Spleen (tissue), 11 donors: ENCODE measurements at regions not wholly inside any gene's neighbourhood (a gene's known extent, or its start where the extent isn't known, plus 50 kb on each side); places are given as distances from the start of the nearest gene placed in this dataset.
"Not testable (repeated sequence)": the region's sequence is repeated elsewhere in the genome, so short reads cannot be mapped to it uniquely, and the experiment has no call there.

Experiments used
- DNase-seq: peaks from one replicate; pipeline ENCODE4 v3.0.0-alpha.2; 2020
- H3K27ac ChIP-seq, 8 donors: fragments of 200-600 bp; sonication (generic) in 7 of 8; 1 replicate in 4 of 8; 2 replicates in 4 of 8; pipeline versions ENCODE4 v1.5.0 to v1.8.0; 2016 to 2021; ENCODE audit warnings: inconsistent platforms in 4 of 8, mild to moderate bottlenecking in 4 of 8, moderate library complexity in 1 of 8
- H3K27me3 ChIP-seq, 7 donors: fragments of 200-600 bp; sonication (generic) in 6 of 7; replicated peaks in 1 of 7; 1 replicate in 4 of 7; 2 replicates in 3 of 7; pipeline versions ENCODE4 v1.5.0 to v1.8.0; 2016 to 2021; ENCODE audit warnings: inconsistent platforms in 3 of 7, mild to moderate bottlenecking in 1 of 7
- H3K36me3 ChIP-seq, 6 donors: fragments of 200-600 bp; sonication (generic) in 5 of 6; 1 replicate in 4 of 6; 2 replicates in 2 of 6; pipeline versions ENCODE4 v1.5.0 to v1.8.0; 2016 to 2021; ENCODE audit warnings: inconsistent platforms in 2 of 6
- H3K4me1 ChIP-seq, 6 donors: fragments of 200-600 bp; sonication (generic) in 5 of 6; 1 replicate in 3 of 6; 2 replicates in 3 of 6; pipeline versions ENCODE4 v1.5.0 to v1.8.0; 2016 to 2021; ENCODE audit warnings: inconsistent platforms in 3 of 6
- H3K4me3 ChIP-seq, 8 donors: fragments of 200-600 bp; sonication (generic) in 7 of 8; 1 replicate in 4 of 8; 2 replicates in 4 of 8; pipeline versions ENCODE4 v1.5.0 to v1.8.0; 2016 to 2021; ENCODE audit warnings: inconsistent platforms in 4 of 8, mild to moderate bottlenecking in 4 of 8, moderate library complexity in 2 of 8
- H3K9me3 ChIP-seq, 8 donors: fragments of 200-600 bp; sonication (generic) in 7 of 8; 1 replicate in 4 of 8; 2 replicates in 4 of 8; pipeline versions ENCODE4 v1.5.0 to v1.8.0; 2016 to 2021; ENCODE audit warnings: inconsistent platforms in 4 of 8
- POLR2A ChIP-seq, 3 donors: fragments of 450-650 bp; IDR thresholded peaks; one replicate each; pipeline ENCODE4 v1.5.1; 2017; ENCODE audit warnings: antibody characterized with exemption in 3 of 3, mild to moderate bottlenecking in 1 of 3
- POLR2AphosphoS5 ChIP-seq, 3 donors: sonication (generic); formaldehyde crosslinking; IDR thresholded peaks; one replicate each; pipeline ENCODE4 v1.5.1; 2017; ENCODE audit warnings: antibody characterized with exemption in 3 of 3
- WGBS, 5 donors: extraction: QIAGEN DNeasy Blood & Tissue Kit in 3 of 5; methylation state at CpG; one replicate each; pipeline versions ENCODE4 v1.1.5 to v1.1.7; 2013 to 2018; 5-methylcytosine and 5-hydroxymethylcytosine counted together
- intact Hi-C: fragments of 100-400 bp; cut with DNase I; formaldehyde crosslinking; loops from one replicate; pipeline ENCODE4 v1.15.0; 2023; ENCODE audit warnings: low total_unique reads
- TF ChIP-seq, protein P1 (sequence below), 11 experiments: fragments of 200-600 bp in 7 of 11; fragments of 450-650 bp in 4 of 11; sonication (generic) in 4 of 11; IDR thresholded peaks in 8 of 11; conservative IDR thresholded peaks in 3 of 11; 1 replicate in 7 of 11; 2 replicates in 4 of 11; pipeline versions ENCODE4 v1.4.0 to v1.8.0; 2016 to 2021; ENCODE audit warnings: antibody characterized with exemption in 11 of 11, inconsistent platforms in 4 of 11, mild to moderate bottlenecking in 1 of 11
- donor health status: healthy with polysubstance abuse.
- donor health status: DM: no; HTN: no; CAD: no; lungs with moderate emphysema.
- donor health status: DM: no; HTN: no; CAD: no.
- donor health status: Bipolar disorder and iron deficiency.
- donor health status: healthy.
- donor health status: DM: no; HTN: no; CAD: no.
- donor health status: DM: yes; HTN: yes; CAD: no.

DNA sequence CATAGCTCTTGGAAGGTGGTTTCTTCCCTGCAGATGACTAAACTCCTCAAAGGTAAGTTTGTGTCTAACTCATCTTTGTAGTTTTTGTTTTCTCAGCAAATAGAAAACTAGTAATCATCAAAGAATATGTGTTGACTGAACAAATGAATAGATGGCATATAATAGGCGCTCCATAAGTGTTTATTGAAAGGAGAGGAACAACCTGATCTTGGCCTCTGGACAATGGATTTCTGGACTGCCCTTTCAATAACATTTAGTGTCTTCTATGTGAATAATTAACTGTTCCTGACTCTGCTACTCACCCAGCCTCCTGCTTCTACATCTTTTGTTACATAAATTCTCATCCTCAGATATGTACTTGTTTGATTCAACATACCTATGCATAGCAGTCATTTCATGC, 399.1 kb downstream of the PPP1R2C start:
- intact Hi-C loops: no loop called here
- H3K4me3 ChIP-seq: no peak overlapping the region
- no peaks in the 10 kb centered on the region for H3K27me3 ChIP-seq
- no peak overlapping the region for H3K27ac ChIP-seq
- no peaks in the 10 kb centered on the region for H3K36me3 ChIP-seq
- no peaks in the 10 kb centered on the region for H3K9me3 ChIP-seq
- H3K4me1 ChIP-seq: no peaks in the 10 kb centered on the region
- 62 to 100% (median 89%) methylated on average over 1 of the region's 1 CpG for WGBS, 5 donors
- DNase-seq: no peak
- TF ChIP-seq POLR2AphosphoS5 (IDR thresholded peaks at IDR 0.05): no peak
- TF ChIP-seq, protein P1, sequence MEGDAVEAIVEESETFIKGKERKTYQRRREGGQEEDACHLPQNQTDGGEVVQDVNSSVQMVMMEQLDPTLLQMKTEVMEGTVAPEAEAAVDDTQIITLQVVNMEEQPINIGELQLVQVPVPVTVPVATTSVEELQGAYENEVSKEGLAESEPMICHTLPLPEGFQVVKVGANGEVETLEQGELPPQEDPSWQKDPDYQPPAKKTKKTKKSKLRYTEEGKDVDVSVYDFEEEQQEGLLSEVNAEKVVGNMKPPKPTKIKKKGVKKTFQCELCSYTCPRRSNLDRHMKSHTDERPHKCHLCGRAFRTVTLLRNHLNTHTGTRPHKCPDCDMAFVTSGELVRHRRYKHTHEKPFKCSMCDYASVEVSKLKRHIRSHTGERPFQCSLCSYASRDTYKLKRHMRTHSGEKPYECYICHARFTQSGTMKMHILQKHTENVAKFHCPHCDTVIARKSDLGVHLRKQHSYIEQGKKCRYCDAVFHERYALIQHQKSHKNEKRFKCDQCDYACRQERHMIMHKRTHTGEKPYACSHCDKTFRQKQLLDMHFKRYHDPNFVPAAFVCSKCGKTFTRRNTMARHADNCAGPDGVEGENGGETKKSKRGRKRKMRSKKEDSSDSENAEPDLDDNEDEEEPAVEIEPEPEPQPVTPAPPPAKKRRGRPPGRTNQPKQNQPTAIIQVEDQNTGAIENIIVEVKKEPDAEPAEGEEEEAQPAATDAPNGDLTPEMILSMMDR (IDR thresholded peaks at IDR 0.05 in 8 of 11, conservative IDR thresholded peaks at IDR 0.05 in 3 of 11): no peak
- TF ChIP-seq POLR2A (IDR thresholded peaks at IDR 0.05): no peak

- TF ChIP-seq POLR2A (IDR thresholded peaks at IDR 0.05) (no peak), POLR2AphosphoS5 (IDR thresholded peaks at IDR 0.05) (no peak)
- TF ChIP-seq, protein P1 (IDR thresholded peaks at IDR 0.05 in 8 of 11, conservative IDR thresholded peaks at IDR 0.05 in 3 of 11): no peak
- Histone ChIP-seq H3K36me3 (no peaks in the 10 kb centered on the region), H3K4me3 (no peak overlapping the region), H3K27ac (no peak overlapping the region), H3K9me3 (no peaks in the 10 kb centered on the region), H3K27me3 (no peaks in the 10 kb centered on the region), H3K4me1 (no peaks in the 10 kb centered on the region)
- DNase-seq: no peak
- 76 to 96% (median 86%) methylated on average over 5 to 7 of the region's 7 CpGs for whole genome bisulfite sequencing, 5 donors
- intact Hi-C loops: no loop called here
Measured at GRCh38 chrX:42375086-42375485, 402.9 kb downstream of the PPP1R2C start.

DNA sequence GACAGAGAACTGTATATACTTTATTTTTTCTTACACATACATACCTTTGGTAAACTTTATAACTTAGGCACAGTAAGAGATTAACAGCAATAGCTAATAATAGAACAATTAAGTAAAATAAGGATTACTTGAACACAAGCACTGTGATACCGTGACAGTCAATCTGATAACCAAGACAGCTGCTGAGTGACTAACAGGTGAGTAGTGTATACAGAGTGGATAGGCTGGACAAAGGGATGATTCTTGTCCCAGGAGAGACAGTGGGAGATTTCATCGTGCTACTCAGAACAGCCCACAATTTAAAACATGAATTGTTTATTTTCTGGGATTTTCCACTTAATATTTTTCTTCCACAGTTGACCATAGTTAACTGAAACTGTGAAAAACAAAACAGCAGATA, 411.8 kb downstream of the PPP1R2C start:
- no peaks in the 10 kb centered on the region for H3K4me1 ChIP-seq
- H3K9me3 ChIP-seq: no peaks in the 10 kb centered on the region
- no peak for DNase-seq
- 78 to 88% (median 86%) methylated on average over 2 of the region's 2 CpGs for WGBS, 5 donors
- no peaks in the 10 kb centered on the region for H3K27me3 ChIP-seq
- intact Hi-C loops: no loop called here
- H3K36me3 ChIP-seq: no peaks in the 10 kb centered on the region
- H3K4me3 ChIP-seq: no peak overlapping the region
- no peak overlapping the region for H3K27ac ChIP-seq
- TF ChIP-seq POLR2AphosphoS5 (IDR thresholded peaks at IDR 0.05): no peak
- TF ChIP-seq, protein P1 (IDR thresholded peaks at IDR 0.05 in 8 of 11, conservative IDR thresholded peaks at IDR 0.05 in 3 of 11): no peak

DNA sequence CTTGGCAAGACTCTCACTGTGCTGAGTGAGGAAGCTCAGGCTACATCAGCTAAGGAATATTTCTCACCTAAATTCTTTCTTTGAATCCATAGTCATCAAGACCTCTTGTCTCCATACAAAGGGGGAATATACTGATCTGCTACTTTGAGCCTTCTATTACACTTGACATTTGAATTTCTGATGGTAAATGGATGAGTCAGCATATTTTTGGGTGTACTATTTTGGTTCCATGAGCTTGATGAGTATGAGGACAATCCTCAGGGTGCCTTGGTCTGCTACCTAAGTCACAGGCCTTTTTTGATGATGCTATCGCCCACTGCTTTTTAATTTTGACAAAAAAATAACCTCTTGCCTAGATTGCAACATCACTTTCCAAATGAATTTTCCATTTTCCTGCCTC, 415.7 kb downstream of the PPP1R2C start:
- Histone ChIP-seq H3K36me3 (no peaks in the 10 kb centered on the region), H3K27ac (no peak overlapping the region), H3K9me3 (no peaks in the 10 kb centered on the region), H3K27me3 (no peaks in the 10 kb centered on the region), H3K4me3 (no peak overlapping the region), H3K4me1 (no peaks in the 10 kb centered on the region)
- DNase-seq: no peak
- intact Hi-C loops: no loop called here
- TF ChIP-seq POLR2AphosphoS5 (IDR thresholded peaks at IDR 0.05): no peak
- TF ChIP-seq, protein P1 (IDR thresholded peaks at IDR 0.05 in 8 of 11, conservative IDR thresholded peaks at IDR 0.05 in 3 of 11): no peak
- no peak for TF ChIP-seq POLR2A (IDR thresholded peaks at IDR 0.05)
- 72 to 100% (median 85%) methylated on average over 1 of the region's 1 CpG for WGBS, 5 donors

DNA sequence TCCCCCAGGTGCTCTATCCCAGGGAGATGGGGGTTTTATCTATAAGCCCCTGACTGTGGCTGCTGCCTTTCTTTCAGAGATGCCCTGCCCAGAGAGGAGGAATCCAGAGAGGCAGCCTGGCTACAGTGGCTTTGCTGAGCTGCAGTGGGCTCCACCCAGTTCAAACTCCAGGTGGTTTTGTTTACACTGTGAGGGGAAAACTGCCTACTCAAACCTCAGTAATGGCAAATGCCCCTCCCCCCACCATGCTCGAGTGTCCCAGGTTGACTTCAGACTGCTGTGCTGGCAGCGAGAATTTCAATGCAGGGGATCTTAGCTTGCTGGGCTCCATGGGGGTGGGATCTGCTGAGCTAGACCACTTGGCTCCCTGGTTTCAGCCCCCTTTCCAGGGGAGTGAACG, 419.6 kb upstream of the CASK start:
- H3K4me1 ChIP-seq, H3K27me3 ChIP-seq, intact Hi-C loops, H3K27ac ChIP-seq, H3K36me3 ChIP-seq, H3K4me3 ChIP-seq, DNase-seq: not testable (repeated sequence)
- WGBS, 5 donors: 72 to 93% (median 88%) methylated on average over 3 of the region's 3 CpGs; no CpG with 5 or more reads in 1 of the 5 donors
- H3K9me3 ChIP-seq: peaks cover 0 to 12% (median 0%) of the 10 kb centered on the region in 8 donors
